SK-N-SH (cell line): ENCODE measurements at regions not wholly inside any gene's neighbourhood (a gene's known extent, or its start where the extent isn't known, plus 50 kb on each side); places are given as distances from the start of the nearest gene placed in this dataset.

Experiments
- CTCF ChIA-PET: fragments of 300-600, 350-600 bp; formaldehyde crosslinking; extraction: SDS; loops from one replicate; lab custom pipeline; 2021; lab: Yijun Ruan, JAX
- POLR2A ChIA-PET: fragments of 350-600 bp; sonication (Branson Sonifier 250); formaldehyde crosslinking; extraction: SDS; loops from one replicate; lab custom pipeline; 2020; ENCODE audit warnings: antibody characterized with exemption, inconsistent platforms; lab: Yijun Ruan, JAX
- DNase-seq: peaks from one replicate; pipeline ENCODE4 v3.0.0; 2012
- H2AFZ ChIP-seq: fragments of 200-600 bp; sonication (generic); 2 replicates; pipeline ENCODE4 v1.8.1; 2016; ENCODE audit warnings: antibody characterized with exemption, mild to moderate bottlenecking, low read depth
- H3F3A ChIP-seq: fragments of 200-600 bp; sonication (generic); replicated peaks from 2 replicates; pipeline ENCODE3; 2016; ENCODE audit warnings: antibody characterized with exemption, mild to moderate bottlenecking; ENCODE audit not compliant: insufficient read depth
- H3K27ac ChIP-seq, 2 experiments: fragments of 200-500 bp in 1 of 2; fragments of 200-600 bp in 1 of 2; sonication (Bioruptor generic) in 1 of 2; sonication (generic), shearing (Covaris generic) in 1 of 2; 2 replicates each; pipeline versions ENCODE4 v1.5.1 to v1.6.1; 2014 to 2016; ENCODE audit warnings: low read depth in 2 of 2, inconsistent platforms in 1 of 2, low read length in 1 of 2, mild to moderate bottlenecking in 1 of 2, mixed read lengths in 1 of 2
- H3K27me3 ChIP-seq: fragments of 200-600 bp; sonication (generic), shearing (Covaris generic); 2 replicates; pipeline ENCODE4 v1.6.1; 2016; ENCODE audit warnings: mixed run types; ENCODE audit not compliant: insufficient read depth
- H3K36me3 ChIP-seq, 2 experiments: fragments of 200-500 bp in 1 of 2; fragments of 200-600 bp in 1 of 2; sonication (Bioruptor generic) in 1 of 2; sonication (generic) in 1 of 2; replicated peaks in 1 of 2; 2 replicates each; pipeline versions ENCODE3 to v1.5.1; 2014 to 2016; ENCODE audit warnings: low read length in 1 of 2, mild to moderate bottlenecking in 1 of 2; ENCODE audit not compliant: insufficient read depth in 2 of 2, control insufficient read depth in 1 of 2
- H3K4me1 ChIP-seq, 2 experiments: fragments of 200-500 bp in 1 of 2; fragments of 200-600 bp in 1 of 2; sonication (Bioruptor generic) in 1 of 2; sonication (generic), shearing (Covaris generic) in 1 of 2; 2 replicates each; pipeline versions ENCODE4 v1.5.1 to v1.6.1; 2014 to 2016; ENCODE audit warnings: low read depth in 1 of 2, low read length in 1 of 2, mixed run types in 1 of 2; ENCODE audit not compliant: insufficient read depth in 2 of 2, control insufficient read depth in 1 of 2
- H3K4me2 ChIP-seq: fragments of 200-600 bp; sonication (generic), shearing (Covaris generic); 2 replicates; pipeline ENCODE4 v1.6.1; 2017; ENCODE audit warnings: mixed run types
- H3K4me3 ChIP-seq, 2 experiments: fragments of 200-500 bp in 1 of 2; fragments of 200-600 bp in 1 of 2; sonication (Bioruptor generic) in 1 of 2; sonication (generic), shearing (Covaris generic) in 1 of 2; 2 replicates each; pipeline versions ENCODE4 v1.5.1 to v1.8.1; 2014 to 2016; ENCODE audit warnings: low read depth in 2 of 2, inconsistent platforms in 1 of 2, low read length in 1 of 2, mild to moderate bottlenecking in 1 of 2, mixed read lengths in 1 of 2, moderate library complexity in 1 of 2
- H3K79me2 ChIP-seq: fragments of 200-600 bp; sonication (generic); 2 replicates; pipeline ENCODE4 v1.8.1; 2017; ENCODE audit warnings: mild to moderate bottlenecking; ENCODE audit not compliant: insufficient read depth
- H3K9ac ChIP-seq: fragments of 200-600 bp; sonication (generic); 2 replicates; pipeline ENCODE4 v1.6.1; 2017; ENCODE audit warnings: mixed run types
- H3K9me2 ChIP-seq: fragments of 200-600 bp; sonication (generic); 2 replicates; pipeline ENCODE4 v1.6.1; 2017; ENCODE audit warnings: mixed run types
- H3K9me3 ChIP-seq: fragments of 200-600 bp; sonication (generic); 2 replicates; pipeline ENCODE4 v1.6.1; 2017; ENCODE audit warnings: mixed run types, mild to moderate bottlenecking, moderate library complexity
- H4K20me1 ChIP-seq: fragments of 200-600 bp; sonication (generic); 2 replicates; pipeline ENCODE4 v1.6.1; 2017; ENCODE audit warnings: mild to moderate bottlenecking, mixed run types; ENCODE audit not compliant: insufficient read depth
- EP300 ChIP-seq, 2 experiments: IDR thresholded peaks; 2 replicates each; pipeline versions ENCODE4 v1.4.0 to v1.6.1; 2012; ENCODE audit warnings: borderline replicate concordance in 1 of 2, low read depth in 1 of 2, low read length in 1 of 2
- JUND ChIP-seq: IDR thresholded peaks from 2 replicates; pipeline ENCODE4 v1.4.0; 2012
- NRF1 ChIP-seq: IDR thresholded peaks from 2 replicates; pipeline ENCODE4 v1.6.1; 2012; ENCODE audit warnings: low read depth, mild to moderate bottlenecking, low read length
- POLR2AphosphoS5 ChIP-seq: IDR thresholded peaks from 2 replicates; pipeline ENCODE4 v1.6.1; 2012; ENCODE audit warnings: low read depth, low read length
- REST ChIP-seq: IDR thresholded peaks from 2 replicates; pipeline ENCODE4 v1.6.1; 2012; ENCODE audit warnings: mild to moderate bottlenecking, low read depth, low read length, moderate library complexity
- RFX5 ChIP-seq: IDR thresholded peaks from 2 replicates; pipeline ENCODE4 v1.6.1; 2012; ENCODE audit warnings: mild to moderate bottlenecking, improper control_type of control experiment, low read length
- TCF12 ChIP-seq: IDR thresholded peaks from 2 replicates; pipeline ENCODE4 v1.4.0; 2012
- TEAD4 ChIP-seq: IDR thresholded peaks from 2 replicates; pipeline ENCODE4 v1.4.0; 2012; ENCODE audit warnings: mild to moderate bottlenecking, borderline replicate concordance; ENCODE audit not compliant: insufficient read depth
- USF1 ChIP-seq: IDR thresholded peaks from 2 replicates; pipeline ENCODE4 v1.4.0; 2012; ENCODE audit warnings: low read depth, borderline replicate concordance
- WGBS: methylation state at CpG from one replicate; pipeline ENCODE4 v1.1.6; 2017; ENCODE audit warnings: low lambda C conversion rate; 5-methylcytosine and 5-hydroxymethylcytosine counted together

GRCh38 chr2:7829241-7829640, 852.6 kb upstream of the ID2 start:
- no peaks in the 10 kb centered on the region for H3K9me3 ChIP-seq
- no peak overlapping the region for H2AFZ ChIP-seq
- H3K36me3 ChIP-seq = no peaks in the 10 kb centered on the region
- POLR2A ChIA-PET = no interaction called here
- TF ChIP-seq EP300 (IDR thresholded peaks at IDR 0.05; ENCODE audit: borderline replicate concordance in 1 of 2, low read depth in 1 of 2, low read length in 1 of 2) = no peak
- TF ChIP-seq RFX5 = no peak
- TF ChIP-seq POLR2AphosphoS5 = no peak
- TF ChIP-seq TEAD4 = no peak
- CTCF ChIA-PET = interaction anchor here (1.4 kb wide), 1 partner anchor 37 kb away, joined by 3 read pairs; no protein-coding TSS in a partner anchor
- no peaks in the 10 kb centered on the region for H3K9me2 ChIP-seq
- no peak overlapping the region for H3K27ac ChIP-seq
- DNase-seq = no peak
- H3K4me2 ChIP-seq = no peak overlapping the region
- WGBS = 60% methylated on average over 3 of the region's 3 CpGs
- no peak overlapping the region for H3K4me3 ChIP-seq
- no peaks in the 10 kb centered on the region for H4K20me1 ChIP-seq
- no peaks in the 10 kb centered on the region for H3K4me1 ChIP-seq
- no peak overlapping the region for H3K9ac ChIP-seq
- H3K27me3 ChIP-seq = no peaks in the 10 kb centered on the region
- H3K79me2 ChIP-seq = no peaks in the 10 kb centered on the region
- no peaks in the 10 kb centered on the region for H3F3A ChIP-seq

GRCh38 chr2:7830616-7831015, 851.2 kb upstream of the ID2 start:
- Histone ChIP-seq H3K27me3 (no peaks in the 10 kb centered on the region), H3K9me3 (no peaks in the 10 kb centered on the region), H3K9ac (no peak overlapping the region), H4K20me1 (no peaks in the 10 kb centered on the region), H3K4me2 (no peak overlapping the region), H3K4me1 (no peaks in the 10 kb centered on the region), H3F3A (no peaks in the 10 kb centered on the region), H3K9me2 (no peaks in the 10 kb centered on the region), H3K27ac (no peak overlapping the region), H2AFZ (no peak overlapping the region), H3K36me3 (no peaks in the 10 kb centered on the region), H3K4me3 (no peak overlapping the region), H3K79me2 (no peaks in the 10 kb centered on the region)
- POLR2A ChIA-PET = no interaction called here
- no peak for DNase-seq
- 44% methylated on average over 2 of the region's 2 CpGs for WGBS
- CTCF ChIA-PET = interaction anchor here (0.7 to 1.5 kb wide), 5 partner anchors 11 to 28 kb away, joined by 3 to 5 read pairs (median 4); no protein-coding TSS in a partner anchor
- TF ChIP-seq REST (no peak), NRF1 (no peak), USF1 (no peak), JUND (no peak), TCF12 (no peak), POLR2AphosphoS5 (no peak)
